Suprapubic skin (tissue), 4 donors: ENCODE measurements at regions not wholly inside any gene's neighbourhood (a gene's known extent, or its start where the extent isn't known, plus 50 kb on each side); places are given as distances from the start of the nearest gene placed in this dataset.
A peak's percentile ranks its signal among the peaks of the same experiment; 100 is the strongest.

ENCODE experiments used
- DNase-seq, 2 donors: peaks; one replicate each; pipeline ENCODE4 v3.0.0-alpha.2; 2019; ENCODE audit warnings: low spot score in 2 of 2
- H3K27ac ChIP-seq: fragments of 200-600 bp; sonication (generic); one replicate; pipeline ENCODE4 v1.5.1; 2019
- H3K27me3 ChIP-seq: fragments of 200-600 bp; sonication (generic); one replicate; pipeline ENCODE4 v1.5.1; 2019
- H3K36me3 ChIP-seq: fragments of 200-600 bp; sonication (generic); one replicate; pipeline ENCODE4 v1.5.1; 2019
- H3K4me1 ChIP-seq: fragments of 200-600 bp; sonication (generic); one replicate; pipeline ENCODE4 v1.5.1; 2019
- H3K4me3 ChIP-seq: fragments of 200-600 bp; sonication (generic); one replicate; pipeline ENCODE4 v1.5.1; 2019; ENCODE audit warnings: mild to moderate bottlenecking
- H3K9me3 ChIP-seq: fragments of 200-600 bp; sonication (generic); one replicate; pipeline ENCODE4 v1.5.1; 2019
- EP300 ChIP-seq: sonication (generic); formaldehyde crosslinking; IDR thresholded peaks from one replicate; pipeline ENCODE4 v1.6.1; 2017; ENCODE audit warnings: antibody characterized with exemption
- POLR2A ChIP-seq, 2 donors: fragments of 450-650 bp; IDR thresholded peaks; one replicate each; pipeline ENCODE4 v1.6.1; 2017; ENCODE audit warnings: antibody characterized with exemption in 2 of 2, mild to moderate bottlenecking in 2 of 2, moderate library complexity in 2 of 2
- POLR2AphosphoS5 ChIP-seq, 3 donors: sonication (generic); formaldehyde crosslinking; IDR thresholded peaks; one replicate each; pipeline ENCODE4 v1.6.1; 2017; ENCODE audit warnings: antibody characterized with exemption in 3 of 3
- WGBS: methylation state at CpG from one replicate; pipeline ENCODE4 v1.1.5; 2018; 5-methylcytosine and 5-hydroxymethylcytosine counted together
- TF ChIP-seq, protein P1 (sequence below), 2 donors: fragments of 200-600 bp in 1 of 2; fragments of 450-650 bp in 1 of 2; sonication (generic) in 1 of 2; IDR thresholded peaks; one replicate each; pipeline ENCODE4 v1.5.1; 2016 to 2019; ENCODE audit warnings: antibody characterized with exemption in 2 of 2, mild to moderate bottlenecking in 1 of 2, moderate library complexity in 1 of 2

DNA sequence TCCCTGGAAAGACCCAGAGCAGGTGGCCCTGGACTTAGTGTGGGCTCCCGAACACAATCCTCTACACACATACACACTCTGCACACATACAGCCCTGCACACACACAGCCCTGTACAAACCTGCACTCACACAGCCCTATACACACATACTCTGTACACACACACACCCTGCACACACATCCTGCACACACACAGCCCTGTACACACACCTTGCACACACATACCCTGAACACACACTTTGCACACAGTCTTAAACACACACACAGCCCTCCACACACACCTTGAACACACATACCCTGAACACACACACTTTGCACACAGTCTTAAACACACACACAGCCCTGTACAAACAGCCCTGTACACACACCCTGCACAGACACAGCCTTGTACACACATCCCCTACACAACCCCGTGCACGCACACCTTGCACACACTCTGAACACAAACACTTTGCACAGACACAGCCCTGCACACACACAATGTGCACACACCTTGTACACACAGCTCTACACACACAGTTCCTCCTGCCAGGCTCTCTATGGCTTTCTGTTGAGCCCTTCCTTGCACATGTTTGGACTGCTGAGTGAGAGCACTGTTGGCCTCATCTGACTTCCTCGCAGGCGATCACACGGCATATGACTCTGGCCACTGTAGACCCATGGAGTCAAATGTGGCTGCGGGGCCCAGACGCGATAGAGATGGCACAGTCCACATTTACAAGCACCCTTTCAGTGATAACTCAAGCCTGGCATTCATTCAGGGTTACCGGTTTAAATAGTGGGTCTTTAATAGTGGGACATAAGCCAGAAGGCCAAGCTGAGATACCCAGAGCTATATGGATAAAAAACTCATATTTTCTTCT lies 245.7 kb upstream of the IRX1 start:
- Histone ChIP-seq H3K4me1 (no peaks in the 10 kb centered on the region), H3K9me3 (no peaks in the 10 kb centered on the region), H3K36me3 (no peaks in the 10 kb centered on the region), H3K27ac (no peak overlapping the region), H3K4me3 (no peak overlapping the region), H3K27me3 (peaks cover 4% of the 10 kb centered on the region)
- 94% methylated on average over 10 of the region's 10 CpGs for WGBS
- peak in 1 of 2 donors; percentile 54 for DNase-seq
- TF ChIP-seq EP300 (no peak), POLR2AphosphoS5 (IDR thresholded peaks at IDR 0.05) (no peak)

DNA sequence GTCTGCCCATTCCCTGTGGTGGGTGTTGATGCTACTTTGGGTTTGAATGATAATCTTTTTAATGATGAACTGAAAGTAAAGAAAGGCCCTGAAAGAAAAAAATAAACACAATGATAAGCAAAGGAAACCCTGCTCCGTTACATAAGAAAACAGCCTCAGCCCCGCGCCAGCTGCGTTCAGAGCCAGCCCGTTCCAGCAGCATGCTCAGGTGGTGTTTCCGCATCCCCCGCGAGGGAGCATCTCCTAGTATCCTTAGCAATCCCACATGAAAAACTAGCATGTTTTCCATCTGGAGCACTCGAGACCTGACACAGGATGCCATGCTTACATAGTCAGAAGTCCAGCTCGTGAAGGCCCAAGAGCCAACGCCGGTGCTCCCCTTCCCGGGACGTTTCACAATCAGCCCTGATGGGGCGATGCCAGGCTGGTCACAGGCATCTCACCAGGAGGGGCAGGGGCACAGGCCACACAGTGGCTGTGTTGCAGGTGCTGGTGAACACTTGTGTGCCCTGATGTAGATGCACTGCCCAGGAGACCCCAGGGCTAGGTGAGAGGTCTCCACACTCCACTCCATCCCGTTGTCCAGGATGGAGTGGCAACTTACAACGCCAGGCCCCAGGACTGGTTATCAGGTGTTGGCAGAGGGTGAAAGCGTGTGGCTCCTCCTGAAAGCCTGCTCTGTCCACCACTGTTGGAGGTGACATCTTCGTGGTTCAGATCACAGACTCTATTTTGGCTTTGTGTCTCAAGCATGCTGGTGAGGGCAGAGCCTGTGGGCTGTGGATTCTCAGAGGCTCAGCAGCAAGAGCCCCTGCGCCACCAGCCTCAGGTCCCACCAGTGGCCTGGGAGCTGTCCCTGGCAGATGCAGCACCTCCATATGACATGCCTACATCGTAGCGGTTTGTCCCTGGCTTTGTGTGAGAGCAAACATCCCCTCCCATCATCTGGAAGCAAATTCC lies 246.8 kb upstream of the IRX1 start:
- TF ChIP-seq EP300, result no peak
- TF ChIP-seq POLR2AphosphoS5 (IDR thresholded peaks at IDR 0.05), result no peak
- TF ChIP-seq, protein P1, sequence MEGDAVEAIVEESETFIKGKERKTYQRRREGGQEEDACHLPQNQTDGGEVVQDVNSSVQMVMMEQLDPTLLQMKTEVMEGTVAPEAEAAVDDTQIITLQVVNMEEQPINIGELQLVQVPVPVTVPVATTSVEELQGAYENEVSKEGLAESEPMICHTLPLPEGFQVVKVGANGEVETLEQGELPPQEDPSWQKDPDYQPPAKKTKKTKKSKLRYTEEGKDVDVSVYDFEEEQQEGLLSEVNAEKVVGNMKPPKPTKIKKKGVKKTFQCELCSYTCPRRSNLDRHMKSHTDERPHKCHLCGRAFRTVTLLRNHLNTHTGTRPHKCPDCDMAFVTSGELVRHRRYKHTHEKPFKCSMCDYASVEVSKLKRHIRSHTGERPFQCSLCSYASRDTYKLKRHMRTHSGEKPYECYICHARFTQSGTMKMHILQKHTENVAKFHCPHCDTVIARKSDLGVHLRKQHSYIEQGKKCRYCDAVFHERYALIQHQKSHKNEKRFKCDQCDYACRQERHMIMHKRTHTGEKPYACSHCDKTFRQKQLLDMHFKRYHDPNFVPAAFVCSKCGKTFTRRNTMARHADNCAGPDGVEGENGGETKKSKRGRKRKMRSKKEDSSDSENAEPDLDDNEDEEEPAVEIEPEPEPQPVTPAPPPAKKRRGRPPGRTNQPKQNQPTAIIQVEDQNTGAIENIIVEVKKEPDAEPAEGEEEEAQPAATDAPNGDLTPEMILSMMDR (IDR thresholded peaks at IDR 0.05), result no peak
- TF ChIP-seq POLR2A (IDR thresholded peaks at IDR 0.05), result no peak
- peaks cover 4% of the 10 kb centered on the region for H3K27me3 ChIP-seq
- peak in 1 of 2 donors; percentile 62 for DNase-seq
- no peak overlapping the region for H3K4me3 ChIP-seq
- no peak overlapping the region for H3K27ac ChIP-seq
- H3K9me3 ChIP-seq, result no peaks in the 10 kb centered on the region
- H3K4me1 ChIP-seq, result no peaks in the 10 kb centered on the region
- 92% methylated on average over 17 of the region's 22 CpGs for WGBS
- no peaks in the 10 kb centered on the region for H3K36me3 ChIP-seq

DNA sequence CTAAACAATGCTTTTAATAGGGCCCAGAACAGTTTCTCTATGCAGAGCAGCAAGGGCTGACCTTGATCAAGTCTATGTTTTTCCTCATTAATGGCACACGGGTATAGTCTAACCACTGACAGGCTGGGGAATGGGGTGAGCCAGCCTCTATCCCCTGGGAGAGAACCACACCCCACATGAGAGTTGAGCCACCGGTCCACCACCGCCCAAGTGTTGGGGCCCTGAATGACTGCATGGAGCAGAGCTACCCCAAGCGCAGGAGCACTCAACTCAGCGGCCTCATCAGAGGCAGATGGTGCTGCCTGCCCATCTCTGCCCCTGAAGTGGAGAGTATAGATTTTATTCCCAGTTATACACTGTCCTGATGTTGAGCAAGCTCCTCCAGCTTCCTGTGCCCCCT lies 247.9 kb upstream of the IRX1 start:
- Histone ChIP-seq H3K27ac (no peak overlapping the region), H3K27me3 (peaks cover 4% of the 10 kb centered on the region), H3K9me3 (no peaks in the 10 kb centered on the region), H3K4me1 (no peaks in the 10 kb centered on the region), H3K36me3 (no peaks in the 10 kb centered on the region), H3K4me3 (no peak overlapping the region)
- TF ChIP-seq POLR2AphosphoS5 (IDR thresholded peaks at IDR 0.05) (no peak), EP300 (no peak), POLR2A (IDR thresholded peaks at IDR 0.05) (no peak)
- TF ChIP-seq, protein P1 (IDR thresholded peaks at IDR 0.05), result no peak
- WGBS, result 89% methylated on average over 2 of the region's 5 CpGs
- DNase-seq, result peak in 1 of 2 donors; percentile 40

DNA sequence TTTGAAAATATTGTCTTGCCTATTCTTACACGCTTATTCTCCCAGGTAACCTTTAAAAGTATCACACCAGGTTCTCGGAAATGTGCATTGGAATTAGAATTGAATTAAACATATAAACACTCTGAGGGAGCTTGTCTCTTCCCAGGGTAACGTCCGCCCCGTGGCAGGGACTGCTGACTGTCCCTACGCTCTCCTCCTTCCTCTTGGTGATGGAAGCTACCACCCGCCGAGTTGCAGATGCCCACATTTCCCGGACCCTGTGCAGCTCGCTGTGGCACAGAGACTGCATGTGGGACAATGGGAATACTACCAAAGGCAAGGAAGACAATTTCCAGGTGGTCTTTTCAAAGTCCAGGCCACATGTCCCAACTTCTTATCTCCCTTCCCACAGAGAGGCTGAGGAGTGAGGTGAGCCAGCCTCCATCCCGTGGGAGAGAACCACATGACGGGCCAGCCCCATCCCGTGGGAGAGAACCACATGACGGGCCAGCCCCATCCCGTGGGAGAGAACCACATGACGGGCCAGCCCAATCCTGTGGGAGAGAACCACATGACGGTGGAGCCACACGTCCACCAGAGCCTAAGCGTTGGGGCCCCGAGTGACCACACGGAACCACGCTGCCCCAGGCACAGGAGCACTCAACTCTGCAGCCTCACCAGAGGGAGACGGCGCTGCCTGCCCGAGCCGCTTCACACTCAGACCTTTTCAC lies 249.4 kb upstream of the IRX1 start:
- peak in 1 of 2 donors; percentile 72 for DNase-seq
- H3K27me3 ChIP-seq, result peaks cover 4% of the 10 kb centered on the region
- H3K36me3 ChIP-seq, result no peaks in the 10 kb centered on the region
- no peaks in the 10 kb centered on the region for H3K4me1 ChIP-seq
- 83% methylated on average over 26 of the region's 26 CpGs for WGBS
- no peaks in the 10 kb centered on the region for H3K9me3 ChIP-seq
- TF ChIP-seq, protein P1 (IDR thresholded peaks at IDR 0.05), result no peak
- TF ChIP-seq POLR2AphosphoS5 (IDR thresholded peaks at IDR 0.05) (no peak), EP300 (no peak), POLR2A (IDR thresholded peaks at IDR 0.05) (no peak)
- no peak overlapping the region for H3K27ac ChIP-seq
- no peak overlapping the region for H3K4me3 ChIP-seq

DNA sequence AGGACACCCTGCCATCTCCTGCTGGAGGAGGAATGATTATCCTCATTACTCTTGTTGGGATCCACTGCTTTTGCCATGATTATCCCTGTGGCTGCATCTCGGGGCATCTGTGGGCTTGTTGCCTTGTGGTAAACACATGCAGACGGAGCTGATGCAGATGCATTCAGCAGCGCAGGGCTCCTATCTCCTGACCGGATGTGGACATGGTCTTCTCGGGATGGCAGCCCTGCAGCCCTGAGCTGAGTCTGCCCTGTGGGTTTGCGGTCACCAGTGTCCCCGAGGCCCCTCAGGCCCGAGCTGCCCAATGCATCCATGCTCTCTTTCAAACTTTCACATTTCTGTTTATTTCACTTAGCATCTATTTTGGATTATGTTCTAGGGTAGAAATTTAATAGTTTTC lies 250.4 kb upstream of the IRX1 start:
- Histone ChIP-seq H3K4me1 (no peaks in the 10 kb centered on the region), H3K36me3 (no peaks in the 10 kb centered on the region), H3K27ac (no peak overlapping the region), H3K4me3 (no peak overlapping the region), H3K27me3 (peaks cover 4% of the 10 kb centered on the region), H3K9me3 (no peaks in the 10 kb centered on the region)
- peak in 1 of 2 donors; percentile 68 for DNase-seq
- no peak for TF ChIP-seq POLR2AphosphoS5 (IDR thresholded peaks at IDR 0.05)
- TF ChIP-seq EP300, result no peak
- 87% methylated on average over 8 of the region's 8 CpGs for WGBS
